ENCODE measurements at regions not wholly inside any gene's neighbourhood (a gene's known extent, or its start where the extent isn't known, plus 50 kb on each side); places are given as distances from the start of the nearest gene placed in this dataset.

DNA sequence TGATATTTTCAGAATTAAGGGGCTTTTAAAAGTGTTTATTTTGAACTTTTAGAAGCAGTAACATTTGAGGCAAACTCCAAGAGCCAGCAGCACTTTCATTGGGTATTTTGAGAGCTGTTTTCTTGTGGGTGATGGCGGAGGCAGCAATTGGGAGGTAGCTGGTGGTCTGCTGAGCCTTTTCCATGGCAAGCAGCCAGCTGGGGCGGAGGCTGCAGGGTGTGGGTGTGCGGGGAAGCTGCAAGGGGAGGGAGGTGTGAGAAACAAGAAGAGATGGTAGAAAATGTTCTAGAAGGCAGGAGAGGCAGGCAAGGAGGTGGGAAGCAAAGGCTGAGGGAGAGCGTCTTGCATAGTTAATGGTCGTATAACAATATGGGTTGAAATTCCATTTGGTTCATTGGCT is 223.4 kb upstream of the HTR2A start:
- no peak overlapping the region for H3K4me3 ChIP-seq (ENCODE audit: low read depth in 1 of 5, low read length in 5 of 5)
- H3K27ac ChIP-seq (ENCODE audit: low read depth, low read length), result no peak overlapping the region
- H3K36me3 ChIP-seq (ENCODE audit: control insufficient read depth in 5 of 5, insufficient read depth in 5 of 5, low read length in 5 of 5), result no peaks in the 10 kb centered on the region
- H3K27me3 ChIP-seq (ENCODE audit: control insufficient read depth in 5 of 5, insufficient read depth in 4 of 5, low read length in 5 of 5), result no peaks in the 10 kb centered on the region
- H3K9ac ChIP-seq (ENCODE audit: low read length in 5 of 5), result no peak overlapping the region
- H3K4me1 ChIP-seq (ENCODE audit: control insufficient read depth in 5 of 5, insufficient read depth in 5 of 5, low read length in 5 of 5), result no peaks in the 10 kb centered on the region
- H3K9me3 ChIP-seq (ENCODE audit: control insufficient read depth in 5 of 5, low read length in 5 of 5), result peaks cover 0 to 6% (median 0%) of the 10 kb centered on the region in 5 donors

DNA sequence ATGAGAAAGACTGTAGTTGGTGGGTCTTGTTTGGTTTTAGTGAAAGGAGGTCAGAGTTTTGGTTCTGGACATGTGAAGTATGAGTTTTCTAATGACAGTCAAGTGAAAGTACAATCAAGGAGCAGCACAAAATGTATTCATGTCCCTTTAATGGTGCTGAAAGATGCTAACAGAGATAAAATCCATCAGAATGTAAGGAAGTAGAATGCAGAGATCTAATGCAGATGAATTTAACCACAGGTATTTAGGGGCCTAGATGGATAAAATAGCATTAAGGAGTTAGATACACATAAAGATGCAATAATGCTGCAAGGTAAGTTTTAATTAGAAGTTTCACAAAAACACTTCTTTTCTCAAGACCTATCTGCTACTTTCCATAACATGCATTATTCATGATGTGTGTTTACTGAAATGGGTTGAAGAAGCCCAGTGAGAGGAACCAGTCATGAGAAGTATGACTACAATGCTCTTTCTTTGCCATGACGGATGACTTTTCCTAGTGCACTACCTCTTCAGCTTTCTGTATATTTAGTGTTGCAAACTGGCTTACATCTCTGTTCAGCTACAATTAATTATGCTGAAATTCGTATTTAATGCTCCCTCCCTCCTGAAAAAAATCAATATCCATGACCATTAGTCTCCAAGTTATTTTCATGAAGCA is 222.9 kb upstream of the HTR2A start:
- Histone ChIP-seq H3K27ac (ENCODE audit: low read depth, low read length) (no peak overlapping the region), H3K27me3 (ENCODE audit: control insufficient read depth in 5 of 5, insufficient read depth in 4 of 5, low read length in 5 of 5) (no peaks in the 10 kb centered on the region), H3K9me3 (ENCODE audit: control insufficient read depth in 5 of 5, low read length in 5 of 5) (peaks cover 0 to 6% (median 0%) of the 10 kb centered on the region in 5 donors), H3K9ac (ENCODE audit: low read length in 5 of 5) (no peak overlapping the region), H3K4me1 (ENCODE audit: control insufficient read depth in 5 of 5, insufficient read depth in 5 of 5, low read length in 5 of 5) (no peaks in the 10 kb centered on the region), H3K4me3 (ENCODE audit: low read depth in 1 of 5, low read length in 5 of 5) (no peak overlapping the region), H3K36me3 (ENCODE audit: control insufficient read depth in 5 of 5, insufficient read depth in 5 of 5, low read length in 5 of 5) (no peaks in the 10 kb centered on the region)

DNA sequence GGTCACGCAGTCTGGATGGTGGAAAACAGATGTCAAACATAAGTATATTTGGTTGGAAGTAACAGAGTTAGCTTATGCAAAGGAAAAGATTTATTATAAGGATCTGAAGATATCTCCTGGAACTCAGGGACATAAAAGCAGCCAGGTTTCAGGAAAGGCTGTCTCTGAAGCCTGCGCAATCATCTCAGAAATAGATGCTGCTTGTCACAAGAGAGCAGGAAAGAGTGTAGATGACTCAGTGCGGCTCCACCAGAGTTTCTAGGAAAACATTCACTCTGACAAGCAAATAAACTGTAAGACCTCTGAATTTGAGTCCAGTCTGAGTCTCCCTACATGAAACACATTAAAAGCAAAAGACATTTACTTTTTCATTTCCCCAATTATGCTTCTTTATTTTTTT is 220.4 kb upstream of the HTR2A start:
- Histone ChIP-seq H3K9me3 (ENCODE audit: control insufficient read depth in 5 of 5, low read length in 5 of 5) (no peaks in the 10 kb centered on the region), H3K4me3 (ENCODE audit: low read depth in 1 of 5, low read length in 5 of 5) (no peak overlapping the region), H3K4me1 (ENCODE audit: control insufficient read depth in 5 of 5, insufficient read depth in 5 of 5, low read length in 5 of 5) (no peaks in the 10 kb centered on the region), H3K36me3 (ENCODE audit: control insufficient read depth in 5 of 5, insufficient read depth in 5 of 5, low read length in 5 of 5) (no peaks in the 10 kb centered on the region), H3K27me3 (ENCODE audit: control insufficient read depth in 5 of 5, insufficient read depth in 4 of 5, low read length in 5 of 5) (no peaks in the 10 kb centered on the region), H3K27ac (ENCODE audit: low read depth, low read length) (no peak overlapping the region), H3K9ac (ENCODE audit: low read length in 5 of 5) (no peak overlapping the region)

DNA sequence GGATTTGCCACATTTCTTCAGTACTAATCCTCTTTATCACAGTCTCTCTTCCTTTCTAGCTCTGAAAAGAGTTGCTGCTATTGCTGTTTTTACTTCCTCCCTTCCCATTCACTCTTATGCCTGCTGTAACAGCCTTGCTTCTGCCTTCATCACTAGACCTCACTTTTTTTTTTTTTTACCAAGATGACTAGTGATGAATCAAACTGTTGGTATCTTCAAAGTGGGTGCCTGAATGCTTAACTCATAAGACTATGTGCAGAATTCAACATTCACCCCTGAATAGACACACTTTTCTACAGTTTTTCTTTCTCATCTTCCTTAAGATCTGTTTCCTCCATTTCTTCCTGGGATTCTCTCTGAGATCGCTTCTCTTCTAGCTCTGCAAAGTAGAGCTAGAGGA is 217.2 kb upstream of the HTR2A start:
- Histone ChIP-seq H3K4me1 (ENCODE audit: control insufficient read depth in 5 of 5, insufficient read depth in 5 of 5, low read length in 5 of 5) (no peaks in the 10 kb centered on the region), H3K27ac (ENCODE audit: low read depth, low read length) (no peak overlapping the region), H3K27me3 (ENCODE audit: control insufficient read depth in 5 of 5, insufficient read depth in 4 of 5, low read length in 5 of 5) (no peaks in the 10 kb centered on the region)

DNA sequence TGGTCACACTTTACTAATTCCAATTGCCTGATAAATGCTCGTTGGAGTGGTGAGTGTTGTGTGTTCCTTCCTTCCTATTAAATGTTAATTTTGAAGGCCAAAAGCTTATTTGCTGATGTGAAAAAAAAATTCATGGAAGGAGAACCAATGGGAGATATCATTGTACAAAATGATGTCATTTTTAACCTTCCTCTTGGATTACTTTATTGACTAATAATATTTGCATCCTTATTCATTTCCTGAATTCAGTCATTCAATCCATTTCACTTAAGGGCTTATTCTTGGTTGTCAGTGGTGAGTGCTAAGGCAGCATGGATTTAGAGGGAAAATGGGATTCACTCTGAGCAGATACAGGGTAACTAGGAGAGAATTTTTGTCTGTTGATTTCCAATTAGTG is 216.0 kb upstream of the HTR2A start:
- H3K27me3 ChIP-seq (ENCODE audit: control insufficient read depth in 5 of 5, insufficient read depth in 4 of 5, low read length in 5 of 5), result no peaks in the 10 kb centered on the region

More for the DNA sequence above, 217.2 kb upstream of the HTR2A start:
- H3K9ac ChIP-seq (ENCODE audit: low read length in 5 of 5), result no peak overlapping the region
- no peak overlapping the region for H3K4me3 ChIP-seq (ENCODE audit: low read depth in 1 of 5, low read length in 5 of 5)
- H3K36me3 ChIP-seq (ENCODE audit: control insufficient read depth in 5 of 5, insufficient read depth in 5 of 5, low read length in 5 of 5), result no peaks in the 10 kb centered on the region
- H3K9me3 ChIP-seq (ENCODE audit: control insufficient read depth in 5 of 5, low read length in 5 of 5), result no peaks in the 10 kb centered on the region

DNA sequence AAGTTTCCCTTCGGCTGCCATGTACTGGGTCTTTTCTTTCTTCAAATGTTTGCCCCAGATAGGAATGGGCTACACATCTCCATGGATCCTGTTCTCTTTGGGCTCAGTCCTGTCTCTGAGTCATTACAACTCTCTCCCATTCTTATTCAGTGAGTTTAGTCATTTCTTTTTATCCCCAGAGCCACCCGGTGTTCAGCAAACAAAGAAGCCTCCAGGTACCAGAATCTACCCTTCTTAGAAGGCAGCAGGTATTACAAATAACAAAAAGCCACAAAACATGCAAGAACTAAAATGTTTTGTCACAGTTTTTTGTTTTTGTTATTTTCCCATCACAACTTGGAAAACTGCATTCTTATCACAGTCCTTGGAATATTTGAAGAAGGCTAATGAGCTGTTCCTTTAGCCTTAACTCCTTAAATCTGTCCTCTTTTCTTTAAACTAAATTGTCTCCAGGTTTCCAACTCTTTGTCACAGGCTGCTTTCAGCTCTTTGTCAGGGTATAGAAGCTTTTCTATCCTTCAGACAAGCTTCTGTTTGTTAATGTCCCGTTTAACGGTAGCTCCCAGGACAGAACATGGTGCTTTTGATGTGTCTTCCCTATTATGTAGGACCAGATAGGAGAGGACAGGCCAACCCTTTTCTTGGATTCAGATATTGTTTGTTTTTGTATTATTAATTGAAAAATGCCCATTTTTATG is 215.5 kb upstream of the HTR2A start:
- H3K27me3 ChIP-seq (ENCODE audit: control insufficient read depth in 5 of 5, insufficient read depth in 4 of 5, low read length in 5 of 5), result no peaks in the 10 kb centered on the region
- H3K9me3 ChIP-seq (ENCODE audit: control insufficient read depth in 5 of 5, low read length in 5 of 5), result no peaks in the 10 kb centered on the region
- H3K27ac ChIP-seq (ENCODE audit: low read depth, low read length), result no peak overlapping the region
- H3K4me3 ChIP-seq (ENCODE audit: low read depth in 1 of 5, low read length in 5 of 5), result no peak overlapping the region
- no peaks in the 10 kb centered on the region for H3K36me3 ChIP-seq (ENCODE audit: control insufficient read depth in 5 of 5, insufficient read depth in 5 of 5, low read length in 5 of 5)
- H3K9ac ChIP-seq (ENCODE audit: low read length in 5 of 5), result no peak overlapping the region
- H3K4me1 ChIP-seq (ENCODE audit: control insufficient read depth in 5 of 5, insufficient read depth in 5 of 5, low read length in 5 of 5), result no peaks in the 10 kb centered on the region

More for the DNA sequence above, 216.0 kb upstream of the HTR2A start:
- Histone ChIP-seq H3K4me1 (ENCODE audit: control insufficient read depth in 5 of 5, insufficient read depth in 5 of 5, low read length in 5 of 5) (no peaks in the 10 kb centered on the region), H3K9ac (ENCODE audit: low read length in 5 of 5) (no peak overlapping the region), H3K9me3 (ENCODE audit: control insufficient read depth in 5 of 5, low read length in 5 of 5) (no peaks in the 10 kb centered on the region), H3K27ac (ENCODE audit: low read depth, low read length) (no peak overlapping the region), H3K36me3 (ENCODE audit: control insufficient read depth in 5 of 5, insufficient read depth in 5 of 5, low read length in 5 of 5) (no peaks in the 10 kb centered on the region), H3K4me3 (ENCODE audit: low read depth in 1 of 5, low read length in 5 of 5) (no peak overlapping the region)

DNA sequence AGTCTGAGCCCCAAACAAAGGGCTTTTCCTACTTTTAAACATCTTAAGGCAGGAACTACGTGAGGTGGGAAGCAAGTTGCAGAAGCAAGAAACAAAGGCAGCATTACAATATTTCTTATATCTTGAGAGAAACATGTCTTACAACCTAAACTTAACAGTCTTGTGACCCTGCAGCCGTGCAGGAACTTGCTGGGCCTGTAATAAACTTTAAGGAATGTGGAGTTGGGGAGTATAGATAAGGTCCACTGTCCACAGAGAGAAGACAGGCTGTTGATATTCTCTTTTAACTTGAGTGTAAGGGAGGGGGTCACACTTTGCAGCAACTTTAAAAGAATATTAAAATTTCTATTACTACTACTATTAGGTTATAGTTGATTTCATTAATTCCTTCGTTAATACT is 214.6 kb upstream of the HTR2A start:
- Histone ChIP-seq H3K9ac (ENCODE audit: low read length in 5 of 5) (no peak overlapping the region), H3K4me1 (ENCODE audit: control insufficient read depth in 5 of 5, insufficient read depth in 5 of 5, low read length in 5 of 5) (no peaks in the 10 kb centered on the region), H3K27ac (ENCODE audit: low read depth, low read length) (no peak overlapping the region), H3K36me3 (ENCODE audit: control insufficient read depth in 5 of 5, insufficient read depth in 5 of 5, low read length in 5 of 5) (no peaks in the 10 kb centered on the region), H3K27me3 (ENCODE audit: control insufficient read depth in 5 of 5, insufficient read depth in 4 of 5, low read length in 5 of 5) (no peaks in the 10 kb centered on the region), H3K4me3 (ENCODE audit: low read depth in 1 of 5, low read length in 5 of 5) (no peak overlapping the region), H3K9me3 (ENCODE audit: control insufficient read depth in 5 of 5, low read length in 5 of 5) (no peaks in the 10 kb centered on the region)

DNA sequence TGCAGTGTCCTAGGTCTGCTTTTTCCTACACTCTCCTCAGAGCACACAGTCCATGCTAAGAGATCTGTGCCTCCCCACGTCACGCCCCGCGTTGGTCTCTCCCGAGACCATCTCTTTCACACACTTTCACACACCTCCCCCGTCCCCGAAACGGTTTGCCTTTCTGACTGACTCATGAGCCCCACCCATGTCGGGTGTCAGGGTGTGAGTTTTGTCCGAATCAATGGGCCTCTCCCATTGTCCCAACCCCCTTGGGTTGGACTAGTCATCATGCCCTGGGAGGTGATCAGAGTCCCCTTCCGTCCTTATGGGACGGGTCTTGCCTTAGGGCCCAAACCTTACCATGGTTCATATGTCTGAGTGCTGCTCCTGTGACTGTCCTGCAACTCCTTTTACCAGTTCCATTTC is 214.0 kb upstream of the HTR2A start:
- H3K4me1 ChIP-seq (ENCODE audit: control insufficient read depth in 5 of 5, insufficient read depth in 5 of 5, low read length in 5 of 5), result no peaks in the 10 kb centered on the region
- H3K36me3 ChIP-seq (ENCODE audit: control insufficient read depth in 5 of 5, insufficient read depth in 5 of 5, low read length in 5 of 5), result no peaks in the 10 kb centered on the region
- H3K9ac ChIP-seq (ENCODE audit: low read length in 5 of 5), result no peak overlapping the region
- H3K27me3 ChIP-seq (ENCODE audit: control insufficient read depth in 5 of 5, insufficient read depth in 4 of 5, low read length in 5 of 5), result no peaks in the 10 kb centered on the region
- H3K4me3 ChIP-seq (ENCODE audit: low read depth in 1 of 5, low read length in 5 of 5), result no peak overlapping the region
- H3K27ac ChIP-seq (ENCODE audit: low read depth, low read length), result no peak overlapping the region
- H3K9me3 ChIP-seq (ENCODE audit: control insufficient read depth in 5 of 5, low read length in 5 of 5), result no peaks in the 10 kb centered on the region

DNA sequence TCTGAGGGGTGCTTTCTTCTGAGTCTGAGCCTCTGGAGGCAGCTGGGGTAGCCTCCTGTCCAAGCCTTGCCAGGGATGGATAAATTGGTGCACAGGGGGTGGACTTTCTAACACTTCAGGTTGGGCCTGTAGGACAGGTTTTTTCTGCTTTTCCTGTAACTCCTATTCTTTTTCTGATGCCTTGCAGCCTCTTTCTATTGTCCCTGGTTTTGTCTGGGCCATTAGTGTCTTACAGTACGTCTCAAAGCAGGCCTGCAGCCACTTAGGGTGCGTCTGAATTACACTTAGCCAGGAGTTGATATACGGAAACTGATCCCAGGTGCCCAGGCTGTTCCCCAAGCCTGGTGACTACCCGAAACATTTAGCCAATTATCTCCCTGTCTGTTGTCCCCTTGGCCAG is 213.3 kb upstream of the HTR2A start:
- Histone ChIP-seq H3K4me3 (ENCODE audit: low read depth in 1 of 5, low read length in 5 of 5) (no peak overlapping the region), H3K36me3 (ENCODE audit: control insufficient read depth in 5 of 5, insufficient read depth in 5 of 5, low read length in 5 of 5) (no peaks in the 10 kb centered on the region), H3K27me3 (ENCODE audit: control insufficient read depth in 5 of 5, insufficient read depth in 4 of 5, low read length in 5 of 5) (no peaks in the 10 kb centered on the region), H3K9me3 (ENCODE audit: control insufficient read depth in 5 of 5, low read length in 5 of 5) (no peaks in the 10 kb centered on the region), H3K4me1 (ENCODE audit: control insufficient read depth in 5 of 5, insufficient read depth in 5 of 5, low read length in 5 of 5) (no peaks in the 10 kb centered on the region), H3K27ac (ENCODE audit: low read depth, low read length) (no peak overlapping the region), H3K9ac (ENCODE audit: low read length in 5 of 5) (no peak overlapping the region)

DNA sequence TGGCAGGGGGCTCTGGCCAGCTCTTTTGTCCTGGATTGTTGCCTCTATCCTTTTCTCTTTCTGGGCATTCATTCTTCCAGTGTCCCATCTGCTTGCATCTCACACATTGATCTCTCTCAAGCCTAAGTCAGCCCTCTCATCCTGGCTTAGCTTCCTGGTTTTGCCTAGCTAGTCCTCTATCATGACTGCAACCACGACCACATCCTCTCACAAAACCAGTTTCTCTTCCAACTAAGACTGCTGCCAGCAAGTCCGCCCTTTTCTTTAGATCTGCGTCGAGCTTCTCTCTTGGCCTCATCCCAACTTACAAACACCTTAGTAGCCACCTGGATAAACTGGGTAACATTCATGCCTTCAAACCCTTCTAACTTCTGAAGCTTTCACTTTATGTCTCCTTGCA is 212.2 kb upstream of the HTR2A start:
- no peaks in the 10 kb centered on the region for H3K36me3 ChIP-seq (ENCODE audit: control insufficient read depth in 5 of 5, insufficient read depth in 5 of 5, low read length in 5 of 5)
- H3K27ac ChIP-seq (ENCODE audit: low read depth, low read length), result no peak overlapping the region
- no peaks in the 10 kb centered on the region for H3K27me3 ChIP-seq (ENCODE audit: control insufficient read depth in 5 of 5, insufficient read depth in 4 of 5, low read length in 5 of 5)
- H3K4me1 ChIP-seq (ENCODE audit: control insufficient read depth in 5 of 5, insufficient read depth in 5 of 5, low read length in 5 of 5), result no peaks in the 10 kb centered on the region
- no peaks in the 10 kb centered on the region for H3K9me3 ChIP-seq (ENCODE audit: control insufficient read depth in 5 of 5, low read length in 5 of 5)
- no peak overlapping the region for H3K4me3 ChIP-seq (ENCODE audit: low read depth in 1 of 5, low read length in 5 of 5)
- no peak overlapping the region for H3K9ac ChIP-seq (ENCODE audit: low read length in 5 of 5)

Measured in subcutaneous abdominal adipose tissue (tissue), 5 donors.